ENCODE measurements at regions not wholly inside any gene's neighbourhood (a gene's known extent, or its start where the extent isn't known, plus 50 kb on each side); places are given as distances from the start of the nearest gene placed in this dataset.
"Not testable (repeated sequence)": the region's sequence is repeated elsewhere in the genome, so short reads cannot be mapped to it uniquely, and the experiment has no call there.

GRCh38 chr19:30943101-30943843, 406.0 kb downstream of the TSHZ3 start:
- no peak for DNase-seq (ENCODE audit: low read depth in 2 of 2)

- DNase-seq (ENCODE audit: low read depth in 2 of 2): no peak
Observed at GRCh38 chr19:30942636-30943035, 406.6 kb downstream of the TSHZ3 start.

GRCh38 chr19:30941591-30941990, 407.6 kb downstream of the TSHZ3 start:
- DNase-seq (ENCODE audit: low read depth in 2 of 2): no peak

- DNase-seq (ENCODE audit: low read depth in 2 of 2): no peak
Observed at GRCh38 chr19:30936276-30936675, 413.0 kb downstream of the TSHZ3 start.

- DNase-seq (ENCODE audit: low read depth in 2 of 2): no peak
Observed at GRCh38 chr19:30935146-30935545, 414.1 kb downstream of the TSHZ3 start.

- not testable (repeated sequence) for DNase-seq (ENCODE audit: low read depth in 2 of 2)
Observed at GRCh38 chr19:30933454-30933853, 415.8 kb downstream of the TSHZ3 start.

- no peak for DNase-seq (ENCODE audit: low read depth in 2 of 2)
Observed at GRCh38 chr19:30932854-30933253, 416.4 kb downstream of the TSHZ3 start.

GRCh38 chr19:30930941-30931706, 418.1 kb downstream of the TSHZ3 start:
- DNase-seq (ENCODE audit: low read depth in 2 of 2): no peak

- DNase-seq (ENCODE audit: low read depth in 2 of 2): no peak
Observed at GRCh38 chr19:30927705-30928104, 421.5 kb downstream of the TSHZ3 start.

GRCh38 chr19:30924670-30925069, 424.6 kb downstream of the TSHZ3 start:
- no peak for DNase-seq (ENCODE audit: low read depth in 2 of 2)

- DNase-seq (ENCODE audit: low read depth in 2 of 2): no peak
Observed at GRCh38 chr19:30924069-30924636, 425.1 kb downstream of the TSHZ3 start.

- DNase-seq (ENCODE audit: low read depth in 2 of 2): no peak
Observed at GRCh38 chr19:30923621-30924020, 425.6 kb downstream of the TSHZ3 start.

- no peak for DNase-seq (ENCODE audit: low read depth in 2 of 2)
Observed at GRCh38 chr19:30923096-30923495, 426.1 kb downstream of the TSHZ3 start.

- DNase-seq (ENCODE audit: low read depth in 2 of 2): no peak
Observed at GRCh38 chr19:30920222-30920621, 429.0 kb downstream of the TSHZ3 start.

- DNase-seq (ENCODE audit: low read depth in 2 of 2): no peak
Observed at GRCh38 chr19:30919737-30920136, 429.5 kb downstream of the TSHZ3 start.

- DNase-seq (ENCODE audit: low read depth in 2 of 2): no peak
Observed at GRCh38 chr19:30916238-30916637, 433.0 kb downstream of the TSHZ3 start.

- no peak for DNase-seq (ENCODE audit: low read depth in 2 of 2)
Observed at GRCh38 chr19:30911491-30911890, 437.7 kb downstream of the TSHZ3 start.

- no peak for DNase-seq (ENCODE audit: low read depth in 2 of 2)
Observed at GRCh38 chr19:30910485-30911240, 438.6 kb downstream of the TSHZ3 start.

GRCh38 chr19:30909216-30909615, 440.0 kb downstream of the TSHZ3 start:
- no peak for DNase-seq (ENCODE audit: low read depth in 2 of 2)

- no peak for DNase-seq (ENCODE audit: low read depth in 2 of 2)
Observed at GRCh38 chr19:30908262-30908771, 440.9 kb downstream of the TSHZ3 start.

GRCh38 chr19:30906871-30907270, 442.4 kb downstream of the TSHZ3 start:
- DNase-seq (ENCODE audit: low read depth in 2 of 2): no peak

- no peak for DNase-seq (ENCODE audit: low read depth in 2 of 2)
Observed at GRCh38 chr19:30900051-30900450, 449.2 kb downstream of the TSHZ3 start.

Data from stimulated activated CD4-positive, alpha-beta T cell treated with anti-CD3 and anti-CD28 coated beads, Interleukin-4, amount 100 ng/mL, for 48 hours (primary cell).